ENCODE measurements at regions not wholly inside any gene's neighbourhood (a gene's known extent, or its start where the extent isn't known, plus 50 kb on each side); places are given as distances from the start of the nearest gene placed in this dataset.
"Not testable (repeated sequence)": the region's sequence is repeated elsewhere in the genome, so short reads cannot be mapped to it uniquely, and the experiment has no call there.

DNA sequence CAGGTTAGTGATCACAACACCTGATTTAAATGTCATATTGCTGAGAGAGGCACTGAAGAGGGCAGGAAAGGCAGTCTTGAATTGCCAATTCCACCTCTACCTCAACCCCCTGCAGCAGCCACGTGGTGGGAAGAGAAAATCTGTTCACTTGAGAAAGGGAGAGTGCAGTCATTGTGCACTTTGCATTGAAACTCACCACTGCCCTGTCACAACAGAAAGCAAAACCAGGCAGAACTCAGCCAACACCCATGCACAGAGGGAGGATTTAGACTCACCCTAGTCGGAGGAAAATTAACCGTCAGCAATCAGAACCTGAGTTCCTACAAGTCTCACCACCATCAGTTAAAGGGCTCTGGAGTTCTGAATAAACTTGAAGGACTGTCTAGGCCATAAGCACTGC lies 1040.2 kb downstream of the HACE1 start:
- no peak for DNase-seq (ENCODE audit: low read depth)
- H3K4me3 ChIP-seq (ENCODE audit: low read depth, low read length) = no peak overlapping the region
- TF ChIP-seq, protein P1, sequence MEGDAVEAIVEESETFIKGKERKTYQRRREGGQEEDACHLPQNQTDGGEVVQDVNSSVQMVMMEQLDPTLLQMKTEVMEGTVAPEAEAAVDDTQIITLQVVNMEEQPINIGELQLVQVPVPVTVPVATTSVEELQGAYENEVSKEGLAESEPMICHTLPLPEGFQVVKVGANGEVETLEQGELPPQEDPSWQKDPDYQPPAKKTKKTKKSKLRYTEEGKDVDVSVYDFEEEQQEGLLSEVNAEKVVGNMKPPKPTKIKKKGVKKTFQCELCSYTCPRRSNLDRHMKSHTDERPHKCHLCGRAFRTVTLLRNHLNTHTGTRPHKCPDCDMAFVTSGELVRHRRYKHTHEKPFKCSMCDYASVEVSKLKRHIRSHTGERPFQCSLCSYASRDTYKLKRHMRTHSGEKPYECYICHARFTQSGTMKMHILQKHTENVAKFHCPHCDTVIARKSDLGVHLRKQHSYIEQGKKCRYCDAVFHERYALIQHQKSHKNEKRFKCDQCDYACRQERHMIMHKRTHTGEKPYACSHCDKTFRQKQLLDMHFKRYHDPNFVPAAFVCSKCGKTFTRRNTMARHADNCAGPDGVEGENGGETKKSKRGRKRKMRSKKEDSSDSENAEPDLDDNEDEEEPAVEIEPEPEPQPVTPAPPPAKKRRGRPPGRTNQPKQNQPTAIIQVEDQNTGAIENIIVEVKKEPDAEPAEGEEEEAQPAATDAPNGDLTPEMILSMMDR (IDR thresholded peaks at IDR 0.05; ENCODE audit: insufficient read depth, low read length) = no peak

DNA sequence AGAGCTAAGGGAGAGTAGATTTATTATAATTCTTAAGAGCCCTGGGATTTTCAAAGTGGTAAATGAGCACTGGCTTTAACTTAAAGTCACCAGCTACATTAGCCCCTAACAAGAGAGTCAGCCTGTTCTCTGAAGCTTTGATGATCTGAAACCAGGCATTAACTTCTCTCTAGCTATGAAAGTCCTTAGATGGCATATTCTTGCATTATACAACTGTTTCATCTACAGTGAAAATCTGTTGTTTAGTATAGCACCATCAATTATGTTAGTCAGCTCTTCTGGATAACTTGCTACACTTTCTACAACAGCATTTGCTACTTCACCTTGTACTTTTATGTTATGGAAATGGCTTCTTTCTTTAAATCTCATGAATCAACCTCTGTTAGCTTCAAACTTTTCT lies 1046.7 kb downstream of the HACE1 start:
- DNase-seq (ENCODE audit: low read depth) = no peak
- H3K4me3 ChIP-seq (ENCODE audit: low read depth, low read length) = no peak overlapping the region
- TF ChIP-seq, protein P1 (IDR thresholded peaks at IDR 0.05; ENCODE audit: insufficient read depth, low read length) = no peak

DNA sequence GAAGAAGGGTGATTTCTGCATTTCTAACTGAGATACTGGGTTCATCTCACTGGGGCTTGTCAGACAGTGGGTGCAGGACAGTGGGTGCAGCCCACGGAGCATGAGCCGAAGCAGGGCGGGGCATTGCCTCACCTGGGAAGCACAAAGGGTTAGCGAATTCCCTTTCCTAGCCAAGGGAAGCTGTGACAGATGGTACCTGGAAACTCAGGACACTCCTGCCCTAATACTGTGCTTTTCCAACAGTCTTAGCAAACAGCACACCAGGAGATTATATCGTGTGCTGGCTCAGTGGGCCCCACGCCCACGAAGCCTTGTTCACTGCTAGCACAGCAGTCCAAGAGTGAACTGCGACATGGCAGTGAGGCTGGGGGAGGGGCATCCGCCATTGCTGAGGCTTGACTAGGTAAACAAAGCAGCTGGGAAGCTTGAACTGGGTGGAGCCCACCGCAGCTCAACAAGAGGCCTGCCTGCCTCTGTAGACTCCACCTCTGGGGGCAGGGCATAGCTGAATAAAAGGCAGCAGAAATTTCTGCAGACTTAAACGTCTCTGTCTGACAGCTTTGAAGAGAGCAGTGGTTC lies 1057.7 kb downstream of the HACE1 start:
- DNase-seq (ENCODE audit: low read depth) = not testable (repeated sequence)

DNA sequence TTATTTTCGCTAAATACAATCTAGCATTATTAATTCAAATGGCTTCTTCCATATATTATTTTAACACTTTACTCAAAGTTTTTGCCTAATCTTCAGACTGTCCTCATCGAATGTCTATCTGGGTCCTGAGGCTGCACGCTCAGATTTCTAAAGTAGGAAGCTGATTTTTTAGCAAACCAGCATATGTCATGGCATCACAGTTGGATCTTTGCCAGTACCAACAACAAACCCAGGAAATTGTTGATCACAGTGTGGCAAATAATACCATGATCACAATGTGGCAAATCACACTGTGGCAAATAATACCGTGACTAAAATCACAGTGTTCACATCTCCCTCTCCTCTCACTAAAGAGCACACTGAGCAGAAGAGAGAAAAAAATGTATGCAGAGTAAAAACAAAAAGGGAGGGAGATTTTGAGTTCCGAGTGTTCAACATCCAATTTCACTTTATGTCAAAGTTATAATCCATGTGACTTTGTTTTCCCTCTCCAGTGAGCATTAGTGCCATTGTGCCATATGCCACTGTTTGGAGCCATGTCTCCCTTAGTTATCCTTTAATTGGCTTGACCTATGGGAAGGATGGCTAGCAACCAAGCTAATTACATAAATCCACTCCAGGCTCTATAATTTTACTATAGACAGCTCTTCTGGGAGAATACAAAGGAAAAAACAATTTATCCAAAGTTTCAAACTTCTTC lies 1059.6 kb downstream of the HACE1 start:
- no peak for DNase-seq (ENCODE audit: low read depth)
- H3K4me3 ChIP-seq (ENCODE audit: low read depth, low read length) = no peak overlapping the region
- TF ChIP-seq, protein P1 (IDR thresholded peaks at IDR 0.05; ENCODE audit: insufficient read depth, low read length) = no peak

More for the DNA sequence above, 1057.7 kb downstream of the HACE1 start:
- H3K4me3 ChIP-seq (ENCODE audit: low read depth, low read length) = not testable (repeated sequence)

DNA sequence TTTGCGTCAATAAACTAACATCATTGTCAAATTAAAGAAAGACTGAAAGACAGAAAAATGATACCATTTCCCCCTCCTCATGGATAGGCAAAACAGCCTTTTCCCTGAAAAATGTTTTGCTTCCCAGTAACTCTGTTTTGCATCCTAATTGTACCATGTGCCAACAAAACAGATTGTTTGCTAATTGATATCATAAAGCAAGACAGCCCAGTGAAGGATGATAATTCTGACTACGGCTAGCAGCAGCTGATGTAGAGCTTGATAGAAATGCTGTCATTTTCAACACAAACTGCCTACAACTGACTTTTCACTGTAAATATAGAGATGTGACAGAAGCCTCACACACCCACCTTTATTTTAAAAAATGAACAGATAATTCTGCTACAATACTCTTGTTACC lies 1061.6 kb downstream of the HACE1 start:
- H3K4me3 ChIP-seq (ENCODE audit: low read depth, low read length) = no peak overlapping the region
- no peak for DNase-seq (ENCODE audit: low read depth)
- TF ChIP-seq, protein P1 (IDR thresholded peaks at IDR 0.05; ENCODE audit: insufficient read depth, low read length) = no peak

DNA sequence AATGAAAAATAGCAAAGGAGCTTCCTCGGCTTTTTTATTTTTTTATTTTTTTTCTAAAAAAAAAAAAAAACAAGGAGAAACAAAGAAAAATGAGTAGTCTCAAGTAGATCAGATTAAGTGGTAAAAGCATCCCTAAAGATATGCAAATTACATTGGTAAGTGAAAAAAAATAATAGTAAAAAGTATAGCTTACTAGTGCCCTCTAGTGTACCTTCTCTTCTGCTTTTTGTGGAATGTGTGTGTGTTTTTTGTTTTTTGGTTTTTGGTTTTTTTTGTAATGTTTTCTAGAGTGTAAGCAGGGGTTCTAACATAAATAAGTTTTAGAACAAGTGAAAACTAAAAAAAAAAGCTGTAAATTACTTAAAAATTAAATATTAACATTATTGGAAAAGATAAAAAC lies 1062.0 kb downstream of the HACE1 start:
- H3K4me3 ChIP-seq (ENCODE audit: low read depth, low read length) = no peak overlapping the region
- TF ChIP-seq, protein P1 (IDR thresholded peaks at IDR 0.05; ENCODE audit: insufficient read depth, low read length) = peak; percentile 26
- DNase-seq (ENCODE audit: low read depth) = peak; percentile 0

DNA sequence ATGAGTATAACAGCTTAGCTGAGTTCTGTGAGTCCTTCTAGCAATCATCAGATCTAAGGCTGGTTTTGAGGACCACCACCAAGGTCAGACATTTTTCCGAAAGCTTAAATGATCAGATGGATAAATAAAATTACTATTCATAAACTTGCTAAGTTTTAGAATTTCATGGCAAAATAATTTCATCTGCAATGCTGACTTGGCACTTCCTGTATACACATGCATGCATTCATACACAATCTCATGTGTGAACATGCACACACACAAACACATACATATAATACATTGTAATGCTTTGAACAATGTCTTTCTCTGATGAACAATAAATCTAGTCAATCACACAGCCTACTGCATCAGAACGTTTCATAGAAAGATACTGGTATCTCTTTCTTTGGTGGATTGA lies 1068.3 kb downstream of the HACE1 start:
- DNase-seq (ENCODE audit: low read depth) = no peak
- no peak overlapping the region for H3K4me3 ChIP-seq (ENCODE audit: low read depth, low read length)
- TF ChIP-seq, protein P1 (IDR thresholded peaks at IDR 0.05; ENCODE audit: insufficient read depth, low read length) = no peak
